Caki2 (cell line): ENCODE measurements at regions not wholly inside any gene's neighbourhood (a gene's known extent, or its start where the extent isn't known, plus 50 kb on each side); places are given as distances from the start of the nearest gene placed in this dataset.
"Not testable (repeated sequence)": the region's sequence is repeated elsewhere in the genome, so short reads cannot be mapped to it uniquely, and the experiment has no call there.

Source experiments
- DNase-seq: peaks from one replicate; pipeline ENCODE4 v3.0.0-alpha.2; 2015; ENCODE audit warnings: low read depth
- in situ Hi-C: cut with HindIII; loops from 2 replicates; pipeline ENCODE4 v1.10.0; 2016; ENCODE audit warnings: low sequenced_read_pairs, low pct_unique_long_range_greater_than_20kb, mixed read lengths

DNA sequence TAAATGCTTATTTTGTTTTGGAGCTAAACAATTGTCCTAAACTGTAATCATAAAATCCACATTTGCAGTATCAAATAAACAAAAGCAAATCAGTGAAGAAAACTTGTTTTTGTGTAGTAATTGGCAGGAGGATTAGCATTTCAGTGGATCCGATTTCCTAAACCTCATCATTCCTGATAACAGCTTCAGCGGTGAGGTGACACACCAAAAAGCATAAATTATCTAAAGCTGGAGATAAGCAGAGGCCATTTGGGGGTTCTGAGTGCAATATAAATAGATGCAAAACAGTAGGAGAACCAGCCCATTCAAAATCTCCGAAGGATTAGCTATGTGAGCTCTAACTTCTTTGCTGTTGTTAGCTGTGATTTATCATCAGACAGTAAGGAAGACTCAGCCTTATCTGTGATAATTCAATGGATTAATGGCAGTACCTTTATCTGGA lies 235.8 kb downstream of the EPHA7 start:
- in situ Hi-C loops, result no loop called here
- DNase-seq, result no peak

GRCh38 chr6:93182938-93183479 lies 236.3 kb downstream of the EPHA7 start:
- in situ Hi-C loops, result no loop called here
- no peak for DNase-seq

- in situ Hi-C loops, result no loop called here
- no peak for DNase-seq
These were observed 241.4 kb downstream of the EPHA7 start for GRCh38 chr6:93177918-93178317.

DNA sequence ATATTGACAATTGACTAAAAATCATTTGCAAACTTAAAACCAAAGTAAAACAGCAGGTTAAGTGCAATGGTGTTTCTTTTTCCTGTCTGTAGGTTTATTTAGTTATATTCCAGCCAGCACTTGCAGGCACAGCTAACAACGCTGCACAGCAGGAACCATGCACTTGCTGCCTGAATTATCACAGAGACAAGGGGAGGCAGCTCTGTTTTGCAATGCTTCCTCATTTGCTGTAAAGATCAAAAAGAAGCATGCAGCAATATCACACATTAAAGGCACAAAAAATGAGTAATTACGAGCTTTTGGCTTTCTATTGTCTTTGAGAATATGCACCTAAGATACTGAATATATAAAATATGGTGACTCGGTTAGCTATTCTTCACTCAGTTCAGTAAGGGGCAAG lies 241.9 kb downstream of the EPHA7 start:
- in situ Hi-C loops, result no loop called here
- DNase-seq, result no peak

GRCh38 chr6:93176070-93176469 lies 243.3 kb downstream of the EPHA7 start:
- in situ Hi-C loops, result no loop called here
- no peak for DNase-seq

GRCh38 chr6:93173573-93173972 lies 245.8 kb downstream of the EPHA7 start:
- DNase-seq, in situ Hi-C loops: not testable (repeated sequence)

GRCh38 chr6:93165850-93166430 lies 253.4 kb downstream of the EPHA7 start:
- in situ Hi-C loops, result no loop called here
- DNase-seq, result no peak

DNA sequence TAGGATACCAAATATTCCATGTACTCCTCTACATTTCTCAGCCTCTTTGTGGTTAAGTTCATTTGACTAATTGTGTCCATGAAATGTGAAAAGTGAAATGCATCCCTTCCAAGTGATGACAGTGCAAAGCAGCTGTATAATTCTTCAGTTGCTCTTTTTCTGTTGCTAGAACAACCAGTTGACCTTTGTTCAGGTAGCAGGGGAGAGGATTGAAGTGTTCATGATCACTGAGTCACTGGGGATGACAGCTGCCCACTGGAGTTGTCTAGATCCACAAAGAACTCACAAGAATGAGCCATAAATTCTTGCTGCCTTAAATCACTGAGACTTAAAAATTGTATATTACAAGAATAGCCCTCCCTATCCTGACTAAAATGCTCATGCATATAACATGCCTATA lies 254.6 kb downstream of the EPHA7 start:
- no peak for DNase-seq
- in situ Hi-C loops, result no loop called here

- no peak for DNase-seq
- in situ Hi-C loops, result no loop called here
These were observed 256.2 kb downstream of the EPHA7 start for GRCh38 chr6:93163146-93163545.

GRCh38 chr6:93139408-93140081 lies 279.8 kb downstream of the EPHA7 start:
- DNase-seq, result no peak
- in situ Hi-C loops, result no loop called here

- DNase-seq, result no peak
- in situ Hi-C loops, result no loop called here
These were observed 283.2 kb downstream of the EPHA7 start for GRCh38 chr6:93136111-93136510.

- DNase-seq, result no peak
- in situ Hi-C loops, result no loop called here
These were observed 295.2 kb downstream of the EPHA7 start for GRCh38 chr6:93124006-93124632.

DNA sequence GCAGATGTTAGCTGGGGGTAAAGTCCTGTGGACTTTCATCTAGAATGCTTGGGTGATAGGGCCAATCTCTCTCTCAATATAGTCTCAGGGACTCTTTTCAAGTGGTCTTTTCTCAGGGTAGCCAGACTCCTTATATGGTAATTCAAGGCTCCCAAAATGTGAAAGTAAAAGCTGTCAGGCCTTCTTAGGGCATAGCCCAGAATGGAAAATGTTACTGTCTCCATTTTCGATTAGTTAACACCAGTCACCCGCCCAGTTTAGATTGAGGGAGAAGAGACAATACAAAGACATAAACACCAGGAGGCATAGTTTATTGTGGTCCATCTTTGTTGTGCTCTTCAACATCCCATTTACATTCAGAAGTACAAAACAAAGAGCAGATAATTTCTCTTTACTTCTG lies 295.8 kb downstream of the EPHA7 start:
- in situ Hi-C loops, result no loop called here
- DNase-seq, result no peak

- DNase-seq, result no peak
- in situ Hi-C loops, result no loop called here
These were observed 299.1 kb downstream of the EPHA7 start for GRCh38 chr6:93120154-93120742.

DNA sequence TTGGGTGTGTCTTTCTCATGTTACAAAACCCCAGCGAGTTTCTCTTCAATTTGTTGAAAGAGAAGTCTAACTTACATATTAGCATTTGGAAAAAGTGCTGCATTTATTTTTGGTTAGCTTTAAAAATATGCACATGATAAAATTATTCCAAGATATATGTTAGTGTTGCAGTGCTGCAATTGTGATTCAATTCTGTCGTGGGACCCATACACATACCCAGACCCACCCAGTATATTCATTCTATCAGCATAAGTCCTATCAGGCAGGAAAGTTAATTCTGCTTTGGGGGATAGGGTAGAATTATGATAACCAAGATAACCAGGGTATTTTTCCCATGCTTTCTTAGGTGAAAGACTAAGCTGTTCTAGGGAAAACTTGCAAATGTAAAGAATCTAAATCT lies 313.5 kb downstream of the EPHA7 start:
- DNase-seq, result no peak
- in situ Hi-C loops, result no loop called here

DNA sequence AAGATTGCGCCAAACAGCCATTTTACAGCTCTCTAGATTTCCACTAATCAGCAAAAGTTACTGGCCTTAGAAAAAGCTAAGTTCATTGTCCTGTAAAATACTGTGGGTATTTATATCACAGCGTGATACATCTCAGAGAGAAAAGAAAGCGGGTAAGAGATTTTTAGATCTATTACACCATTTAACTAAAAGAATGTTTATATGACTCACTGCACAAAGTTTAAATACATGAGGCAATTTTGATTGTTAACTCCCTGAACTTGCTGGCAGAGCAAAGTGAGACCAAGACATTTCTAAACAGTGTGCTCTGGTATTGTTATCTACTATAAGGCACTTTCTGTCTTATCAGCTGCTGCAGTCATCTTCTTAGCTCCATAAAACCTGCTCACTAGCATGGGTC lies 314.3 kb downstream of the EPHA7 start:
- in situ Hi-C loops, result no loop called here
- DNase-seq, result no peak

GRCh38 chr6:93104195-93104817 lies 315.1 kb downstream of the EPHA7 start:
- peak; percentile 10 for DNase-seq
- in situ Hi-C loops, result no loop called here

- in situ Hi-C loops, result no loop called here
These were observed 330.5 kb downstream of the EPHA7 start for GRCh38 chr6:93088621-93089501.

More at GRCh38 chr6:93088621-93089501, 330.5 kb downstream of the EPHA7 start:
- DNase-seq, result no peak
